HG03025 (cell line): ENCODE measurements at regions not wholly inside any gene's neighbourhood (a gene's known extent, or its start where the extent isn't known, plus 50 kb on each side); places are given as distances from the start of the nearest gene placed in this dataset.

Source experiments
- ATAC-seq: cut with Tn5 transposase; IDR thresholded peaks from one replicate; pipeline ENCODE4 v1.9.1; 2021; ENCODE audit warnings: mild to moderate bottlenecking, moderate library complexity; ENCODE audit not compliant: unreplicated experiment, low FRiP score

- ATAC-seq: no peak
Measured at GRCh38 chr5:27308153-27308552, 269.8 kb upstream of the CDH9 start.

- no peak for ATAC-seq
Measured at GRCh38 chr5:27290172-27290571, 251.8 kb upstream of the CDH9 start.

- no peak for ATAC-seq
Measured at GRCh38 chr5:27276119-27276518, 237.7 kb upstream of the CDH9 start.

- ATAC-seq: no peak
Measured at GRCh38 chr5:27275345-27275744, 237.0 kb upstream of the CDH9 start.

- no peak for ATAC-seq
Measured at GRCh38 chr5:27269766-27270165, 231.4 kb upstream of the CDH9 start.

GRCh38 chr5:27267209-27267824, 228.9 kb upstream of the CDH9 start:
- ATAC-seq: no peak

GRCh38 chr5:27266184-27266583, 227.8 kb upstream of the CDH9 start:
- ATAC-seq: no peak

GRCh38 chr5:27257696-27258095, 219.3 kb upstream of the CDH9 start:
- no peak for ATAC-seq

- no peak for ATAC-seq
Measured at GRCh38 chr5:27252911-27253310, 214.5 kb upstream of the CDH9 start.

GRCh38 chr5:27242258-27242626, 203.9 kb upstream of the CDH9 start:
- no peak for ATAC-seq

- ATAC-seq: no peak
Measured at GRCh38 chr5:27241564-27242257, 203.3 kb upstream of the CDH9 start.

- ATAC-seq: no peak
Measured at GRCh38 chr5:27240791-27241190, 202.4 kb upstream of the CDH9 start.

- no peak for ATAC-seq
Measured at GRCh38 chr5:27234916-27235315, 196.5 kb upstream of the CDH9 start.

- no peak for ATAC-seq
Measured at GRCh38 chr5:27221410-27221809, 183.0 kb upstream of the CDH9 start.

- no peak for ATAC-seq
Measured at GRCh38 chr5:27220752-27221151, 182.4 kb upstream of the CDH9 start.

- ATAC-seq: no peak
Measured at GRCh38 chr5:27217977-27218376, 179.6 kb upstream of the CDH9 start.

- ATAC-seq: no peak
Measured at GRCh38 chr5:27217155-27217956, 179.0 kb upstream of the CDH9 start.

- ATAC-seq: no peak
Measured at GRCh38 chr5:27216367-27216950, 178.1 kb upstream of the CDH9 start.

- ATAC-seq: no peak
Measured at GRCh38 chr5:27208051-27208450, 169.7 kb upstream of the CDH9 start.

GRCh38 chr5:27191786-27192510, 153.6 kb upstream of the CDH9 start:
- ATAC-seq: no peak

GRCh38 chr5:27172693-27173092, 134.3 kb upstream of the CDH9 start:
- no peak for ATAC-seq
